Pancreas (tissue), 10 donors: ENCODE measurements at regions not wholly inside any gene's neighbourhood (a gene's known extent, or its start where the extent isn't known, plus 50 kb on each side); places are given as distances from the start of the nearest gene placed in this dataset.
A peak's percentile ranks its signal among the peaks of the same experiment; 100 is the strongest.

ENCODE experiments used
- ATAC-seq, 4 donors: fragments of 200-7000 bp; cut with Tn5 transposase; one replicate each; pipeline versions ENCODE4 v1.8.0 to v1.9.1; 2020; ENCODE audit warnings: mild to moderate bottlenecking in 4 of 4, moderate library complexity in 4 of 4
- DNase-seq, 6 donors: peaks; one replicate each; pipeline ENCODE4 v3.0.0-alpha.2; 2020
- FAIRE-seq: peaks from 2 replicates; lab custom pipeline; 2012; peaks lifted over from hg19 to GRCh38; lab: Jason Lieb, UNC
- H3K27ac ChIP-seq, 4 donors: fragments of 200-600 bp; sonication (generic); 1 replicate in 3 of 4; 2 replicates in 1 of 4; pipeline versions ENCODE4 v1.5.0 to v1.8.0; 2020
- H3K27me3 ChIP-seq, 4 donors: fragments of 200-600 bp; one replicate each; pipeline ENCODE4 v1.8.0; 2021
- H3K36me3 ChIP-seq, 3 donors: fragments of 200-600 bp; sonication (generic) in 1 of 3; one replicate each; pipeline versions ENCODE4 v1.5.0 to v1.8.0; 2020 to 2021
- H3K4me1 ChIP-seq, 3 donors: fragments of 200-600 bp; one replicate each; pipeline ENCODE4 v1.8.0; 2021
- H3K4me3 ChIP-seq, 4 donors: fragments of 200-600 bp; sonication (generic) in 2 of 4; one replicate each; pipeline versions ENCODE4 v1.5.0 to v1.8.0; 2020 to 2021
- H3K9me3 ChIP-seq, 4 donors: fragments of 200-600 bp; one replicate each; pipeline ENCODE4 v1.8.0; 2021
- CTCF ChIP-seq, 4 donors: fragments of 200-600 bp; sonication (generic) in 3 of 4; IDR thresholded peaks; one replicate each; pipeline versions ENCODE4 v1.5.0 to v1.8.0; 2021; ENCODE audit warnings: antibody characterized with exemption in 4 of 4
- WGBS, 2 donors: extraction: QIAGEN DNeasy Blood & Tissue Kit; methylation state at CpG; one replicate each; pipeline ENCODE4 v1.1.7; 2013; 5-methylcytosine and 5-hydroxymethylcytosine counted together
- intact Hi-C, 3 donors: fragments of 100-400 bp; cut with DNase I; formaldehyde crosslinking; loops; one replicate each; pipeline versions ENCODE4 v1.11.1 to v1.14.2; 2022
- donor health status: healthy with polysubstance abuse.
- donor health status: DM: no; HTN: no; CAD: no; lungs with moderate emphysema.
- donor health status: DM: no; HTN: no; CAD: no.
- donor health status: control.
- donor health status: control.
- donor health status: Bipolar disorder and iron deficiency.
- donor health status: DM: yes; HTN: yes; CAD: no.
- donor health status: DM: no; HTN: no; CAD: no.
- donor health status: DM: no; HTN: no; CAD: no.
- donor health status: DM: yes; HTN: yes; CAD: no.

GRCh38 chr18:78741381-78742217 lies 238.0 kb upstream of the SALL3 start:
- intact Hi-C loops, result no loop called here
- H3K27me3 ChIP-seq, result peaks cover 0 to 3% (median 0%) of the 10 kb centered on the region in 4 donors
- H3K27ac ChIP-seq, result no peak overlapping the region
- no peak for TF ChIP-seq CTCF (IDR thresholded peaks at IDR 0.05)
- no peaks in the 10 kb centered on the region for H3K36me3 ChIP-seq
- 64 to 85% methylated on average over 25 to 30 of the region's 30 CpGs for WGBS, 2 donors
- H3K4me1 ChIP-seq, result no peaks in the 10 kb centered on the region
- H3K9me3 ChIP-seq, result no peaks in the 10 kb centered on the region
- no peak overlapping the region for H3K4me3 ChIP-seq
- no peak for ATAC-seq
- FAIRE-seq, result no peak
- DNase-seq, result no peak

- 72 to 73% methylated on average over 11 of the region's 11 CpGs for WGBS, 2 donors
- intact Hi-C loops, result no loop called here
- no peak for ATAC-seq
Measured at GRCh38 chr18:78742218-78742745, 237.3 kb upstream of the SALL3 start.

GRCh38 chr18:78743078-78743477 lies 236.5 kb upstream of the SALL3 start:
- no peaks in the 10 kb centered on the region for H3K9me3 ChIP-seq
- TF ChIP-seq CTCF (IDR thresholded peaks at IDR 0.05), result no peak
- DNase-seq (no peak), ATAC-seq (no peak), FAIRE-seq (no peak)
- peaks cover 0 to 6% (median 0%) of the 10 kb centered on the region in 4 donors for H3K27me3 ChIP-seq
- WGBS, 2 donors, result 63 to 79% methylated on average over 9 of the region's 9 CpGs
- H3K4me3 ChIP-seq, result no peak overlapping the region
- H3K36me3 ChIP-seq, result no peaks in the 10 kb centered on the region
- intact Hi-C loops, result no loop called here
- no peaks in the 10 kb centered on the region for H3K4me1 ChIP-seq
- H3K27ac ChIP-seq, result no peak overlapping the region

More at GRCh38 chr18:78742218-78742745, 237.3 kb upstream of the SALL3 start:
- no peaks in the 10 kb centered on the region for H3K4me1 ChIP-seq
- TF ChIP-seq CTCF (IDR thresholded peaks at IDR 0.05), result no peak
- no peak overlapping the region for H3K4me3 ChIP-seq
- FAIRE-seq (no peak), DNase-seq (no peak)
- no peaks in the 10 kb centered on the region for H3K9me3 ChIP-seq
- H3K27ac ChIP-seq, result no peak overlapping the region
- H3K36me3 ChIP-seq, result no peaks in the 10 kb centered on the region
- peaks cover 0 to 3% (median 0%) of the 10 kb centered on the region in 4 donors for H3K27me3 ChIP-seq

- FAIRE-seq, result no peak
- peak in 2 of 6 donors; percentile 2 to 22 for DNase-seq
- intact Hi-C loops, result no loop called here
Measured at GRCh38 chr18:78751664-78752063, 228.0 kb upstream of the SALL3 start.

More at GRCh38 chr18:78751664-78752063, 228.0 kb upstream of the SALL3 start:
- 73 to 83% methylated on average over 17 of the region's 17 CpGs for WGBS, 2 donors
- H3K27me3 ChIP-seq, result peaks cover 0 to 3% (median 0%) of the 10 kb centered on the region in 4 donors
- TF ChIP-seq CTCF (IDR thresholded peaks at IDR 0.05), result no peak
- no peaks in the 10 kb centered on the region for H3K9me3 ChIP-seq
- no peaks in the 10 kb centered on the region for H3K4me1 ChIP-seq
- no peak for ATAC-seq
- H3K36me3 ChIP-seq, result no peaks in the 10 kb centered on the region
- H3K27ac ChIP-seq, result no peak overlapping the region
- no peak overlapping the region for H3K4me3 ChIP-seq
